HepG2 (cell line): ENCODE measurements at regions not wholly inside any gene's neighbourhood (a gene's known extent, or its start where the extent isn't known, plus 50 kb on each side); places are given as distances from the start of the nearest gene placed in this dataset.
A peak's percentile ranks its signal among the peaks of the same experiment; 100 is the strongest.

Experiments used
- ARID2 ChIP-seq: sonication (generic); formaldehyde crosslinking; IDR thresholded peaks from 2 replicates; pipeline ENCODE4 v1.8.1; 2022; ENCODE audit warnings: mild to moderate bottlenecking, missing genetic modification reagents, borderline replicate concordance
- CEBPG ChIP-seq: IDR thresholded peaks from 2 replicates; pipeline ENCODE4 v1.6.1; 2016
- EHMT2 ChIP-seq: fragments of 200-600 bp; sonication (generic); IDR thresholded peaks from 2 replicates; pipeline ENCODE4 v1.7.0; 2017; ENCODE audit warnings: antibody characterized with exemption, low read depth, low read length, borderline replicate concordance
- ELF4 ChIP-seq: sonication (generic); formaldehyde crosslinking; IDR thresholded peaks from 2 replicates; pipeline ENCODE4 v1.5.0; 2020; ENCODE audit warnings: missing genetic modification reagents, mild to moderate bottlenecking, moderate library complexity, borderline replicate concordance
- FOXJ3 ChIP-seq: sonication (generic); formaldehyde crosslinking; IDR thresholded peaks from 2 replicates; pipeline ENCODE4 v1.4.0; 2020; ENCODE audit warnings: missing genetic modification reagents, mild to moderate bottlenecking, borderline replicate concordance
- HMG20B ChIP-seq: conservative IDR thresholded peaks from 2 replicates; pipeline ENCODE4 v1.6.1; 2016; ENCODE audit warnings: missing genetic modification reagents, missing compliant biosample characterization
- MIER3 ChIP-seq: IDR thresholded peaks from 2 replicates; pipeline ENCODE4 v1.6.1; 2016; ENCODE audit warnings: missing compliant biosample characterization, borderline replicate concordance
- PAX8 ChIP-seq: sonication (generic); formaldehyde crosslinking; IDR thresholded peaks from 2 replicates; pipeline ENCODE4 v1.8.0; 2022; ENCODE audit warnings: mild to moderate bottlenecking, missing genetic modification reagents, borderline replicate concordance
- PHF8 ChIP-seq: sonication (generic); formaldehyde crosslinking; IDR thresholded peaks from 2 replicates; pipeline ENCODE4 v1.5.0; 2020; ENCODE audit warnings: missing genetic modification reagents
- RORA ChIP-seq: sonication (generic); formaldehyde crosslinking; IDR thresholded peaks from 2 replicates; pipeline ENCODE4 v1.5.0; 2020; ENCODE audit warnings: mild to moderate bottlenecking, missing genetic modification reagents, moderate library complexity
- RXRA ChIP-seq: sonication (generic); formaldehyde crosslinking; IDR thresholded peaks from 2 replicates; pipeline ENCODE4 v1.5.1; 2020; ENCODE audit warnings: missing genetic modification reagents
- SMAD9 ChIP-seq: sonication (generic); formaldehyde crosslinking; IDR thresholded peaks from 2 replicates; pipeline ENCODE4 v1.5.1; 2020; ENCODE audit warnings: mild to moderate bottlenecking, missing genetic modification reagents
- U2AF1 ChIP-seq: fragments of 200-400 bp; formaldehyde crosslinking; optimal IDR thresholded peaks from 2 replicates; pipeline ENCODE3; 2017; ENCODE audit warnings: mild to moderate bottlenecking, low read depth, low read length
- ZC3H13 ChIP-seq: sonication (generic); formaldehyde crosslinking; IDR thresholded peaks from 2 replicates; pipeline ENCODE4 v1.8.1; 2023; ENCODE audit warnings: mild to moderate bottlenecking, missing genetic modification reagents, moderate library complexity
- ZFY ChIP-seq: sonication (generic); formaldehyde crosslinking; IDR thresholded peaks from 2 replicates; pipeline ENCODE4 v1.4.0; 2020; ENCODE audit warnings: missing genetic modification reagents
- ZNF3 ChIP-seq: IDR thresholded peaks from 2 replicates; pipeline ENCODE4 v1.7.0; 2017; ENCODE audit warnings: inconsistent platforms
- ZNF7 ChIP-seq: IDR thresholded peaks from 2 replicates; pipeline ENCODE4 v1.6.1; 2016; ENCODE audit warnings: missing biosample characterization, missing genetic modification reagents
- TF ChIP-seq, protein P1 (sequence below): sonication (generic); formaldehyde crosslinking; conservative IDR thresholded peaks from 2 replicates; pipeline ENCODE4 v1.5.0; 2020; ENCODE audit warnings: missing genetic modification reagents
- TF ChIP-seq, protein P2 (sequence below): sonication (generic); formaldehyde crosslinking; IDR thresholded peaks from 2 replicates; pipeline ENCODE4 v1.8.1; 2023; ENCODE audit warnings: mild to moderate bottlenecking, inconsistent platforms, moderate library complexity, missing genetic modification reagents, borderline replicate concordance
- TF ChIP-seq, protein P3 (sequence below): sonication (generic); formaldehyde crosslinking; IDR thresholded peaks from 2 replicates; pipeline ENCODE4 v1.4.0; 2020; ENCODE audit warnings: missing genetic modification reagents
- TF ChIP-seq, protein P4 (sequence below): sonication (generic); formaldehyde crosslinking; IDR thresholded peaks from 2 replicates; pipeline ENCODE4 v1.9.0; 2022; ENCODE audit warnings: missing genetic modification reagents, mild to moderate bottlenecking, borderline replicate concordance

DNA sequence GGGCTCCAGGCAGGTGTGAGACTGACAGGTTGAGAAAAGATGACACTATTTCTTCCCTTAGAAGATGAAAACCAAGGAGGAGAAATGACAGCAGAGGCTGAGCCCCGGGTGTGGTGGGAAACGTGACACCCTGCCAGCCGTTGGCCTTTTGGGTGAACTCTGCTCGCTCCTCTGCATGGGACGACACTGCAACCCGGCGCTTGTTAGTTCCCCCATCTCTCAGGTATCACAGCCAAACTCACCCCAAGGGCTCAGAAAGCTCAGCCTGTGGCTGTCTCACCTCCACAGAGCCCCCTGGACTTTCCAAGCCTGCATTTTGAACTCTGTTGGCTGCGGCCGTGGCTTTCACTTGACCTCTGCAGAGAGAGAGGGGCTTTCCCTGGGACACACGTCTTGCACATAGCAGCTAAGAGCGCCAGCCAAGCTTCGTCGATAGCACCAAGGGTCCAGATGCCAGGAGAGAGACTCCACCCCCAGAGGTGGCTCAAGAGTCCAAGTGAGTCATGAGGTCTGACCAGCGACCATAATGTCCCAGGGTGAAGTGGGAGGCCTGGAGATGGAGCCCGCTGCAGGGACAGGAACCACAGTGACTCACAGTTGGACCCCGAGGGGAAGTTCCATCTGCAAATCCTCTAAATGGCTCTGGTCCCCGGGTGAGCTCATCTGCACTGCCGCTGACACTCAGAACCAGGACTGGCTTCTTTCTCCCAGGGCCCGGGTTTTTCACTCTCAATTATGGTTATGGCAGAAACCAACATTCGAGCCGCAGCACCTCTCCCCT, 301.9 kb downstream of the SOX9 start (continued):
- TF ChIP-seq SMAD9 (CRISPR knock-in tag) (no peak), CEBPG (peak; percentile 59), HMG20B (0 out of 2 replicates have a peak, but pooled peaks have one; percentile 46), ELF4 (CRISPR knock-in tag) (no peak), PAX8 (no peak), MIER3 (CRISPR knock-in tag) (peak; percentile 83; the same call in 1 of the 2 replicates), U2AF1 (no peak), ARID2 (CRISPR knock-in tag) (no peak; the same call in 1 of the 2 replicates), ZNF3 (CRISPR knock-in tag) (no peak), RXRA (CRISPR knock-in tag) (peak; percentile 96), ZNF7 (CRISPR knock-in tag) (no peak), ZFY (CRISPR knock-in tag) (peak; percentile 64; the same call in 1 of the 2 replicates), PHF8 (CRISPR knock-in tag) (peak; percentile 25; the same call in 1 of the 2 replicates), RORA (CRISPR knock-in tag) (no peak), EHMT2 (no peak), ZC3H13 (CRISPR knock-in tag) (no peak), FOXJ3 (CRISPR knock-in tag) (no peak)
- TF ChIP-seq, protein P1, sequence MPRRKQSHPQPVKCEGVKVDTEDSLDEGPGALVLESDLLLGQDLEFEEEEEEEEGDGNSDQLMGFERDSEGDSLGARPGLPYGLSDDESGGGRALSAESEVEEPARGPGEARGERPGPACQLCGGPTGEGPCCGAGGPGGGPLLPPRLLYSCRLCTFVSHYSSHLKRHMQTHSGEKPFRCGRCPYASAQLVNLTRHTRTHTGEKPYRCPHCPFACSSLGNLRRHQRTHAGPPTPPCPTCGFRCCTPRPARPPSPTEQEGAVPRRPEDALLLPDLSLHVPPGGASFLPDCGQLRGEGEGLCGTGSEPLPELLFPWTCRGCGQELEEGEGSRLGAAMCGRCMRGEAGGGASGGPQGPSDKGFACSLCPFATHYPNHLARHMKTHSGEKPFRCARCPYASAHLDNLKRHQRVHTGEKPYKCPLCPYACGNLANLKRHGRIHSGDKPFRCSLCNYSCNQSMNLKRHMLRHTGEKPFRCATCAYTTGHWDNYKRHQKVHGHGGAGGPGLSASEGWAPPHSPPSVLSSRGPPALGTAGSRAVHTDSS (CRISPR knock-in tag): no peak
- TF ChIP-seq, protein P2, sequence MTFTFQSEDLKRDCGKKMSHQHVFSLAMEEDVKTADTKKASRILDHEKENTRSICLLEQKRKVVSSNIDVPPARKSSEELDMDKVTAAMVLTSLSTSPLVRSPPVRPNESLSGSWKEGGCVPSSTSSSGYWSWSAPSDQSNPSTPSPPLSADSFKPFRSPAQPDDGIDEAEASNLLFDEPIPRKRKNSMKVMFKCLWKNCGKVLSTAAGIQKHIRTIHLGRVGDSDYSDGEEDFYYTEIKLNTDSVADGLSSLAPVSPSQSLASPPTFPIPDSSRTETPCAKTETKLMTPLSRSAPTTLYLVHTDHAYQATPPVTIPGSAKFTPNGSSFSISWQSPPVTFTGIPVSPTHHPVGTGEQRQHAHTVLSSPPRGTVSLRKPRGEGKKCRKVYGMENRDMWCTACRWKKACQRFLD: no peak; the same call in 1 of the 2 replicates
- TF ChIP-seq, protein P3, sequence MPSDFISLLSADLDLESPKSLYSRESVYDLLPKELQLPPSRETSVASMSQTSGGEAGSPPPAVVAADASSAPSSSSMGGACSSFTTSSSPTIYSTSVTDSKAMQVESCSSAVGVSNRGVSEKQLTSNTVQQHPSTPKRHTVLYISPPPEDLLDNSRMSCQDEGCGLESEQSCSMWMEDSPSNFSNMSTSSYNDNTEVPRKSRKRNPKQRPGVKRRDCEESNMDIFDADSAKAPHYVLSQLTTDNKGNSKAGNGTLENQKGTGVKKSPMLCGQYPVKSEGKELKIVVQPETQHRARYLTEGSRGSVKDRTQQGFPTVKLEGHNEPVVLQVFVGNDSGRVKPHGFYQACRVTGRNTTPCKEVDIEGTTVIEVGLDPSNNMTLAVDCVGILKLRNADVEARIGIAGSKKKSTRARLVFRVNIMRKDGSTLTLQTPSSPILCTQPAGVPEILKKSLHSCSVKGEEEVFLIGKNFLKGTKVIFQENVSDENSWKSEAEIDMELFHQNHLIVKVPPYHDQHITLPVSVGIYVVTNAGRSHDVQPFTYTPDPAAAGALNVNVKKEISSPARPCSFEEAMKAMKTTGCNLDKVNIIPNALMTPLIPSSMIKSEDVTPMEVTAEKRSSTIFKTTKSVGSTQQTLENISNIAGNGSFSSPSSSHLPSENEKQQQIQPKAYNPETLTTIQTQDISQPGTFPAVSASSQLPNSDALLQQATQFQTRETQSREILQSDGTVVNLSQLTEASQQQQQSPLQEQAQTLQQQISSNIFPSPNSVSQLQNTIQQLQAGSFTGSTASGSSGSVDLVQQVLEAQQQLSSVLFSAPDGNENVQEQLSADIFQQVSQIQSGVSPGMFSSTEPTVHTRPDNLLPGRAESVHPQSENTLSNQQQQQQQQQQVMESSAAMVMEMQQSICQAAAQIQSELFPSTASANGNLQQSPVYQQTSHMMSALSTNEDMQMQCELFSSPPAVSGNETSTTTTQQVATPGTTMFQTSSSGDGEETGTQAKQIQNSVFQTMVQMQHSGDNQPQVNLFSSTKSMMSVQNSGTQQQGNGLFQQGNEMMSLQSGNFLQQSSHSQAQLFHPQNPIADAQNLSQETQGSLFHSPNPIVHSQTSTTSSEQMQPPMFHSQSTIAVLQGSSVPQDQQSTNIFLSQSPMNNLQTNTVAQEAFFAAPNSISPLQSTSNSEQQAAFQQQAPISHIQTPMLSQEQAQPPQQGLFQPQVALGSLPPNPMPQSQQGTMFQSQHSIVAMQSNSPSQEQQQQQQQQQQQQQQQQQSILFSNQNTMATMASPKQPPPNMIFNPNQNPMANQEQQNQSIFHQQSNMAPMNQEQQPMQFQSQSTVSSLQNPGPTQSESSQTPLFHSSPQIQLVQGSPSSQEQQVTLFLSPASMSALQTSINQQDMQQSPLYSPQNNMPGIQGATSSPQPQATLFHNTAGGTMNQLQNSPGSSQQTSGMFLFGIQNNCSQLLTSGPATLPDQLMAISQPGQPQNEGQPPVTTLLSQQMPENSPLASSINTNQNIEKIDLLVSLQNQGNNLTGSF (CRISPR knock-in tag): no peak; the same call in 1 of the 2 replicates
- TF ChIP-seq, protein P4, sequence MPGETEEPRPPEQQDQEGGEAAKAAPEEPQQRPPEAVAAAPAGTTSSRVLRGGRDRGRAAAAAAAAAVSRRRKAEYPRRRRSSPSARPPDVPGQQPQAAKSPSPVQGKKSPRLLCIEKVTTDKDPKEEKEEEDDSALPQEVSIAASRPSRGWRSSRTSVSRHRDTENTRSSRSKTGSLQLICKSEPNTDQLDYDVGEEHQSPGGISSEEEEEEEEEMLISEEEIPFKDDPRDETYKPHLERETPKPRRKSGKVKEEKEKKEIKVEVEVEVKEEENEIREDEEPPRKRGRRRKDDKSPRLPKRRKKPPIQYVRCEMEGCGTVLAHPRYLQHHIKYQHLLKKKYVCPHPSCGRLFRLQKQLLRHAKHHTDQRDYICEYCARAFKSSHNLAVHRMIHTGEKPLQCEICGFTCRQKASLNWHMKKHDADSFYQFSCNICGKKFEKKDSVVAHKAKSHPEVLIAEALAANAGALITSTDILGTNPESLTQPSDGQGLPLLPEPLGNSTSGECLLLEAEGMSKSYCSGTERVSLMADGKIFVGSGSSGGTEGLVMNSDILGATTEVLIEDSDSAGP (CRISPR knock-in tag): peak; percentile 56; the same call in 1 of the 2 replicates
